SK-N-MC (cell line): ENCODE measurements at regions not wholly inside any gene's neighbourhood (a gene's known extent, or its start where the extent isn't known, plus 50 kb on each side); places are given as distances from the start of the nearest gene placed in this dataset.

Source experiments
- DNase-seq: peaks from one replicate; pipeline ENCODE4 v3.0.0-alpha.2; 2011; ENCODE audit warnings: low read depth, low spot score
- H3K27ac ChIP-seq: fragments of 200-600 bp; sonication (generic); 2 replicates; pipeline ENCODE4 v1.5.1; 2016; ENCODE audit warnings: mixed run types
- H3K36me3 ChIP-seq: fragments of 200-600 bp; sonication (generic); 2 replicates; pipeline ENCODE4 v1.6.1; 2017; ENCODE audit warnings: antibody characterized with exemption, low read length, mixed read lengths; ENCODE audit not compliant: insufficient read depth
- H3K4me3 ChIP-seq: fragments of 200-600 bp; sonication (generic); 2 replicates; pipeline ENCODE4 v1.5.1; 2016
- H3K9ac ChIP-seq: fragments of 200-600 bp; sonication (generic); 2 replicates; pipeline ENCODE4 v1.8.0; 2017; ENCODE audit warnings: mixed run types, mixed read lengths; ENCODE audit not compliant: insufficient read length
- H3K9me3 ChIP-seq: fragments of 200-600 bp; sonication (generic); 2 replicates; pipeline ENCODE4 v1.6.1; 2017; ENCODE audit warnings: low read depth, mild to moderate bottlenecking, antibody characterized with exemption, low read length, moderate library complexity, mixed read lengths
- EZH2 ChIP-seq: fragments of 200-600 bp; sonication (generic); IDR thresholded peaks from one replicate; pipeline ENCODE4 v1.6.1; 2017; ENCODE audit warnings: antibody characterized with exemption
- FOXP2 ChIP-seq: optimal IDR thresholded peaks from 2 replicates; pipeline ENCODE3; 2011; ENCODE audit warnings: mild to moderate bottlenecking, moderate library complexity; ENCODE audit not compliant: insufficient read depth; ENCODE audit errors: extremely low read length, control extremely low read depth
- POLR2AphosphoS5 ChIP-seq: IDR thresholded peaks from 2 replicates; pipeline ENCODE4 v1.6.1; 2012; ENCODE audit warnings: mild to moderate bottlenecking, low read depth, low read length, borderline replicate concordance

GRCh38 chr4:32037399-32037798 is 1317.2 kb downstream of the PCDH7 start:
- no peak for DNase-seq
- no peak for TF ChIP-seq POLR2AphosphoS5
- TF ChIP-seq FOXP2: no peak

GRCh38 chr4:32042486-32043247 is 1322.5 kb downstream of the PCDH7 start:
- H3K9ac ChIP-seq: no peak overlapping the region
- no peak for DNase-seq
- no peak for TF ChIP-seq EZH2
- TF ChIP-seq FOXP2: no peak
- no peak for TF ChIP-seq POLR2AphosphoS5
- no peak overlapping the region for H3K4me3 ChIP-seq
- H3K9me3 ChIP-seq: no peaks in the 10 kb centered on the region
- H3K36me3 ChIP-seq: no peaks in the 10 kb centered on the region
- no peak overlapping the region for H3K27ac ChIP-seq

More at GRCh38 chr4:32037399-32037798, 1317.2 kb downstream of the PCDH7 start:
- Histone ChIP-seq H3K27ac (no peak overlapping the region), H3K9ac (no peak overlapping the region), H3K9me3 (no peaks in the 10 kb centered on the region), H3K36me3 (no peaks in the 10 kb centered on the region), H3K4me3 (no peak overlapping the region)

- no peak for DNase-seq
- Histone ChIP-seq H3K4me3 (no peak overlapping the region), H3K27ac (no peak overlapping the region), H3K9ac (no peak overlapping the region), H3K9me3 (no peaks in the 10 kb centered on the region), H3K36me3 (no peaks in the 10 kb centered on the region)
- no peak for TF ChIP-seq POLR2AphosphoS5
- no peak for TF ChIP-seq EZH2
- no peak for TF ChIP-seq FOXP2
Observed at GRCh38 chr4:32043248-32043633, 1323.1 kb downstream of the PCDH7 start.

- H3K9me3 ChIP-seq: no peaks in the 10 kb centered on the region
- no peak for TF ChIP-seq FOXP2
- TF ChIP-seq POLR2AphosphoS5: no peak
- TF ChIP-seq EZH2: no peak
- no peak overlapping the region for H3K4me3 ChIP-seq
- DNase-seq: no peak
- H3K9ac ChIP-seq: no peak overlapping the region
- no peaks in the 10 kb centered on the region for H3K36me3 ChIP-seq
- no peak overlapping the region for H3K27ac ChIP-seq
Observed at GRCh38 chr4:32061916-32062315, 1341.7 kb downstream of the PCDH7 start.

- Histone ChIP-seq H3K9me3 (no peaks in the 10 kb centered on the region), H3K4me3 (no peak overlapping the region), H3K9ac (no peak overlapping the region), H3K27ac (no peak overlapping the region), H3K36me3 (no peaks in the 10 kb centered on the region)
- no peak for DNase-seq
- TF ChIP-seq POLR2AphosphoS5 (no peak), FOXP2 (no peak), EZH2 (no peak)
Observed at GRCh38 chr4:32073542-32073941, 1353.4 kb downstream of the PCDH7 start.

- TF ChIP-seq POLR2AphosphoS5 (no peak), EZH2 (no peak), FOXP2 (no peak)
- Histone ChIP-seq H3K4me3 (no peak overlapping the region), H3K27ac (no peak overlapping the region), H3K36me3 (no peaks in the 10 kb centered on the region), H3K9ac (no peak overlapping the region), H3K9me3 (no peaks in the 10 kb centered on the region)
- no peak for DNase-seq
Observed at GRCh38 chr4:32087211-32087610, 1367.0 kb downstream of the PCDH7 start.

- no peak overlapping the region for H3K9ac ChIP-seq
- H3K4me3 ChIP-seq: no peak overlapping the region
- TF ChIP-seq POLR2AphosphoS5: no peak
- no peak for TF ChIP-seq FOXP2
- TF ChIP-seq EZH2: no peak
- no peaks in the 10 kb centered on the region for H3K9me3 ChIP-seq
- no peaks in the 10 kb centered on the region for H3K36me3 ChIP-seq
- no peak for DNase-seq
- H3K27ac ChIP-seq: no peak overlapping the region
Observed at GRCh38 chr4:32094987-32095386, 1374.8 kb downstream of the PCDH7 start.

GRCh38 chr4:32102896-32103295 is 1382.7 kb downstream of the PCDH7 start:
- DNase-seq: no peak
- Histone ChIP-seq H3K9me3 (no peaks in the 10 kb centered on the region), H3K36me3 (no peaks in the 10 kb centered on the region), H3K9ac (no peak overlapping the region), H3K27ac (no peak overlapping the region), H3K4me3 (no peak overlapping the region)
- TF ChIP-seq FOXP2: no peak
- no peak for TF ChIP-seq EZH2
- TF ChIP-seq POLR2AphosphoS5: no peak

- H3K4me3 ChIP-seq: no peak overlapping the region
Observed at GRCh38 chr4:32106767-32107166, 1386.6 kb downstream of the PCDH7 start.

More at GRCh38 chr4:32106767-32107166, 1386.6 kb downstream of the PCDH7 start:
- Histone ChIP-seq H3K27ac (no peak overlapping the region), H3K9me3 (no peaks in the 10 kb centered on the region), H3K36me3 (no peaks in the 10 kb centered on the region), H3K9ac (no peak overlapping the region)
- TF ChIP-seq EZH2: no peak
- DNase-seq: no peak
